ENCODE measurements at regions not wholly inside any gene's neighbourhood (a gene's known extent, or its start where the extent isn't known, plus 50 kb on each side); places are given as distances from the start of the nearest gene placed in this dataset.
"Not testable (repeated sequence)": the region's sequence is repeated elsewhere in the genome, so short reads cannot be mapped to it uniquely, and the experiment has no call there.

GRCh38 chr3:59240666-59241255, 190.9 kb upstream of the CFAP20DC start:
- no peak overlapping the region for H3K4me3 ChIP-seq (ENCODE audit: low read depth, low read length)
- no peak for TF ChIP-seq CTCF (IDR thresholded peaks at IDR 0.05; ENCODE audit: low read depth, low read length)

GRCh38 chr3:59237121-59237520, 187.3 kb upstream of the CFAP20DC start:
- TF ChIP-seq CTCF (IDR thresholded peaks at IDR 0.05; ENCODE audit: low read depth, low read length), result no peak
- no peak overlapping the region for H3K4me3 ChIP-seq (ENCODE audit: low read depth, low read length)

GRCh38 chr3:59235634-59236012, 185.8 kb upstream of the CFAP20DC start:
- no peak overlapping the region for H3K4me3 ChIP-seq (ENCODE audit: low read depth, low read length)
- TF ChIP-seq CTCF (IDR thresholded peaks at IDR 0.05; ENCODE audit: low read depth, low read length), result no peak

- no peak overlapping the region for H3K4me3 ChIP-seq (ENCODE audit: low read depth, low read length)
- TF ChIP-seq CTCF (IDR thresholded peaks at IDR 0.05; ENCODE audit: low read depth, low read length), result no peak
Measured at GRCh38 chr3:59234884-59235633, 185.2 kb upstream of the CFAP20DC start.

- not testable (repeated sequence) for H3K4me3 ChIP-seq (ENCODE audit: low read depth, low read length)
Measured at GRCh38 chr3:59230379-59230778, 180.6 kb upstream of the CFAP20DC start.

GRCh38 chr3:59213860-59214259, 164.0 kb upstream of the CFAP20DC start:
- TF ChIP-seq CTCF (IDR thresholded peaks at IDR 0.05; ENCODE audit: low read depth, low read length), result no peak
- no peak overlapping the region for H3K4me3 ChIP-seq (ENCODE audit: low read depth, low read length)

GRCh38 chr3:59212128-59212779, 162.4 kb upstream of the CFAP20DC start:
- peak; percentile 31; the same call in 1 of the 2 replicates for TF ChIP-seq CTCF (IDR thresholded peaks at IDR 0.05; ENCODE audit: low read depth, low read length)
- no peak overlapping the region for H3K4me3 ChIP-seq (ENCODE audit: low read depth, low read length)

Data from WI38 (cell line).